NCI-H2196 treated with DMSO at 0.1 percent for 48 hours (cell line): ENCODE measurements at regions not wholly inside any gene's neighbourhood (a gene's known extent, or its start where the extent isn't known, plus 50 kb on each side); places are given as distances from the start of the nearest gene placed in this dataset.
"Not testable (repeated sequence)": the region's sequence is repeated elsewhere in the genome, so short reads cannot be mapped to it uniquely, and the experiment has no call there.

Source experiments
- DNase-seq: peaks from one replicate; lab custom pipeline; 2025; ENCODE audit not compliant: unreplicated experiment; lab: John Stamatoyannopoulos, UW

DNA sequence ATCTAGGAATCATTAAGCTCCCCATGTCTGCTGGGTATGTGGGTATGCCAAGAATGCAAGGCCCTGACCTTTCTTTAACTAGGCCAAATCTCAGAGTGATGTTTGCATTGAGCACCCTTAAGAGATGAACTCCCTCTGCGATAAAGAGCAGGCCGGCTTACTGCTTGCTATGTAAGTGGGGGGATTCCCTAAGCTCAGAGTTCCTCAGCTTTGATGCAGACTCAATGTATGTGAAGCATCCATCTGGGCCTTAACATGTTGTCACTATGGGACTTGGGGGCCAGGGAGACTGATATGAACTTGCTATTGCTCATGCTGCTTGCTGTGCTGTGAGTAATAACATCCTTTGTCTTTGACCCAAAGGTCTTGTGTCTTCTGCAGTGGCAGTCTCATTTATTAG, 149.7 kb downstream of the C12orf75 start:
- DNase-seq = no peak

GRCh38 chr12:105481392-105482300, 151.2 kb downstream of the C12orf75 start:
- DNase-seq = no peak

GRCh38 chr12:105482951-105483350, 152.5 kb downstream of the C12orf75 start:
- DNase-seq = no peak

DNA sequence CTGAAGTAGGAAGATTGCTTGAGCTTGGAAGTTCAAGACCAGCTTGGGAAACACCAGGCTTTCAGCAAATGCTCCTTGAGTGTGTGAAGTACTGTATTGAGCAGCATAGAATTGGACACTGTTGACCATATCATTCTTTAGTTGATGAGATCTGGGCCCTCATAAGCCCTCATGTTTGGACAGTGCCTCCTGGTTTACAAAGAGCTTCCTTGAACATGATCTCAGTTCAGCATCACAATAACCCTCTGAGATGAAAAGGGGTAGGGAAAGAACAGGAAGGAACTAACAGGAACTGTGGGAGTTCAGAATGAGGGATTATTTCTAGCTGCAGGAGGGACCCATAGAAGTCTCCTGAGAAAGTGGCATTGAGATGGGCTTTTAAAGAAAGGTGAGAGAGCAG, 153.2 kb downstream of the C12orf75 start:
- no peak for DNase-seq

GRCh38 chr12:105485321-105485910, 154.9 kb downstream of the C12orf75 start:
- no peak for DNase-seq

- no peak for DNase-seq
Observed at GRCh38 chr12:105485921-105486320, 155.4 kb downstream of the C12orf75 start.

- DNase-seq = no peak
Observed at GRCh38 chr12:105487963-105488362, 157.5 kb downstream of the C12orf75 start.

DNA sequence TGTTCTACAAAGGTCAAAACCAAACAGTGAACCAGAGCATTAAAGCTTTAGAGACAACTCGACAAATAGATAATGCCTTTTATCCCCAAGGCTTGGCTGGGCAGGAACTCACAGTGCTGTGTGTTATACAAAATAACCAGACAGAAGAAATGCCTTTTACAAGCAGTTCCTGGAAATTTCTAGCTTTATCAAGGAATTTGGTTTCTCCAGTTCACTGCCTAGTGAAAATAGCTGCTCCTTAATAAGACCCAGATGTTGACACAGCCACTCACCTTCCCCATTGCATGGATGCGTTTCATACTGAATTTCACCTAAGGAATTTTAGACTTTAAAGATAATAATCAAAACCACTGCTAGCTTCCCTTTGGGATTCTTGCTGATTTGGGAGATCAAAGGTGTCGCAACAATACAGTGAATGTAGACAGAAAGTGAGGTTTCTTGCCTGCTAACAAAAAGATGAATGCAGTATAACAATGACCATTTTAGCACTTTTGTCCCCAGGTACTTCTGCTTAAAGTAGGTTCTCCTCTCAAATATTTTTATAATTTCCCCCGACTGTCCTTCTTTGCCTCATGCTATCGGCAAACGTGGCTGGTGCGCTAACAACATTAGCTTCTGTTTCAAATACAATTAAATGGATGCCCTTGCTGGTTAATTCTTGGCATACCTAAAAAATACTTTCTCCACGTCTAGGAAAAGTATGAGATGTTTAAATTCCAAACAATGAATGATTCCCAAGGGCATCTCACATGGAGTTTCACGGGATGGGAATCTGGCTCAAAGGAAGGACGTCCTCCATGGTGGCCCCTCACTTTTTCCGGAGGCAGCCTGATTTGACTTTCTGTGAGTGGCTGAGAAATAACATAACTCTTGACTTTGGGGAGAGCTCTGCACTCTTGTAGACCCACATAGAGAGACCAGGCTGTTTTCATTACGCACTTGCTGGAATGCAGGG, 162.4 kb downstream of the C12orf75 start:
- no peak for DNase-seq

DNA sequence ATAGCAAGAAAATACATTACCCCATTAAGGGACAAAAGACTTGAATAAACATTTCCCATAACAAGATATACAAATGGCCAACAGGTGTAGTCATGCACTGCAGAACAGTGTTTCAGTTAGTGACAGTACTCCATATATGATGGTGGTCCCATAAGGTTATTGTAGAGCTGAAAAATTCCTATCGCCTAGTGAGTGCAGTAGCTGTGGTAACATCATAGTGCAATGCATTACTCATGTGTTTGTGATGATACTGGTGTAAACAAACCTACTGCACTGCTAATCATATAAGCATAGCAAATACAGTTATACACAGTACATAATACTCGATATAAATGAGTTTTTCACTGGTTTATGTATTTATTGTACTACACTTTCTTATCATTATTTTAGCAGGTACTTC, 168.7 kb downstream of the C12orf75 start:
- DNase-seq = no peak

DNA sequence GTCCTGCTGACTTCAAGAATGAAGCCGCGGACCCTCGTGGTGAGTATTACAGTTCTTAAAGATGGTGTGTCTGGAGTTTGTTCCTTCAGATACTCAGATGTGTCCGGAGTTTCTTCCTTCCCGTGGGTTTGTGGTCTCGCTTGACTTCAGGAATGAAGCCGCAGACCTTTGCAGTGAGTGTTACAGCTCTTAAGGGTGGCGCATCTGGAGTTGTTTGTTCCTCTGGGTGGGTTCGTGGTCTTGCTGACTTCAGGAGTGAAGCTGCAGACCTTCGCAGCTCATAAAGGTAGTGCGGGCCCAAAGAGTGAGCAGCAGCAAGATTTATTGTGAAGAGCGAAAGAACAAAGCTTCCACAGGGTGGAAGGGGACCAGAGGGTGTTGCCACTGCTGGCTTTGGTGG, 170.2 kb downstream of the C12orf75 start:
- DNase-seq = not testable (repeated sequence)

DNA sequence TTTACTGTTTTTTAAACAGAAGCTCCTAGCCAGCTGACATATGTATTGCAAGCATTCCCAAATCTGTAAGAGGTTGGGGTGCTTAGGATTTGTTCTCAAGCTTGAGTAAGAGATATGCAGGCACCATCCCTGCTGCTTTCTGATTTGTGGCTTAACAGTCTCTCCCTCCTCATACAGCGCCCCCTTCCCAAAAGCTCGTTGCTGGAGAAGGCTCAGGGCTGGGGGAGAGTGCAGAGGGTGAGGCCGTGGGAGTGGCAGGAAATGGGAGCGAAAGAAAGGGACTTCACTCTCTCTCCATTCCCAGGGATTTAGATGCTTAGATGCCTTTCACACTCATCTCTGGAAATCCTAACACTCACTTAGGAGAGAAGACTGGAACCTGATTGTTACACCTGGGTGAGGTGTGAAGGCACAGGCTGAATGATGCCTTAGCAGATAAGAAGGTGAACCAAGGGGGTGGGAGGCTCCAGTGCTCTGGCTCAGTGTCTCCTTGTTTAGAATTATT, 172.0 kb downstream of the C12orf75 start:
- DNase-seq = no peak

GRCh38 chr12:105503619-105504018, 173.1 kb downstream of the C12orf75 start:
- no peak for DNase-seq

DNA sequence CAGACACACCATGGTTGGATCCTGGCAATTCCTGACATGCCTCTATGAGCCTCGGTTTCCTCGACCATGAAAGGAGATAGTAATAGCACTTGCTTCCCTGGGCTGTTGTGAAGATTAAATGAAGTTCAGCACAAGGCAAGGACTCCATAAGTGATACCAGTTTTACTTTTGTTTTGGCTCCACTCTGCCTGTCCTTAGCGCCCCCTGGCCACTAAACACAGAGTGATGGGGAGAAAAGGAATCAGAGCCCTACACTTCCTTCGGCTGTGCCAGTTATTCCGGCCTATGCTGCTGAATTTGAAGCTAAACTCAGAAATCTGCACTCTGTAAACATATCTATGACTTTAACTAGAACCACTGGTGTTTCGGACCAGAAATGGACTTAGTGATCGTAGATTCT, 173.8 kb downstream of the C12orf75 start:
- no peak for DNase-seq

- DNase-seq = no peak
Observed at GRCh38 chr12:105506678-105507310, 176.3 kb downstream of the C12orf75 start.

DNA sequence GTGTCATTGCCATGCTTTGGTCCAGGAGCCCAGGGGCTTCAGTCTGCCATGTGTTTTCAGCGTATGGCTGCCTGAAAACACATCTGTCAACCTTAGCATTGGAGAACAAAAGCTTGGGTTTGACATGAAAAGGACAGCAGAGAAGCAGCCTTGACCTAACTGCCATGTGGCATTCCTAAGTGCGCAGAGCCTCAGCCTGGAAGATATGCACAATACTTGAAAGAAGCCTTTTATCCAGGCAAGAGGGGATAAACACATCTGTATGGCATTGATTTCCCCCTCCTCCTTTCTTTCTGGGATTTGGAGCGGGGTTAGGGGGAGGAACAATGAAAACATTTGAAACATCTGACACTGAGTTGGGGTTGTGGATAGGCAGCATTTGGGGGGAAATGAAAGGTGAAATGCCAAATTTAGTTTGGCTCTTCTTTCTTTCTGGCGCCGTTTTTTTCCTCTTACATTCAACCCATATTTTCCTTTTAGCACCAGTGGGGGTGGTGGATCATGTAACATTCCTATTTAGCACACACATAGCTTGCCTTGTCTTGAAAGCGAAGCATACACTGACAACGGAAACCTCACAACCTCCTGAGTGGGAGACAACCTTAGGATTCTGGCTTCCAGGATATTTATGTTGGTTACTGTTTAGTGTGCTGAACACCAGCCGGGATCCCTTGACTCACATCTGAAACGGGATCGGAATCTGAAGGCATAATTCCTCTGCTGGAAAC, 177.0 kb downstream of the C12orf75 start:
- no peak for DNase-seq

- no peak for DNase-seq
Observed at GRCh38 chr12:105508096-105508495, 177.6 kb downstream of the C12orf75 start.

GRCh38 chr12:105510526-105510925, 180.0 kb downstream of the C12orf75 start:
- DNase-seq = no peak

GRCh38 chr12:105512861-105513260, 182.4 kb downstream of the C12orf75 start:
- not testable (repeated sequence) for DNase-seq

DNA sequence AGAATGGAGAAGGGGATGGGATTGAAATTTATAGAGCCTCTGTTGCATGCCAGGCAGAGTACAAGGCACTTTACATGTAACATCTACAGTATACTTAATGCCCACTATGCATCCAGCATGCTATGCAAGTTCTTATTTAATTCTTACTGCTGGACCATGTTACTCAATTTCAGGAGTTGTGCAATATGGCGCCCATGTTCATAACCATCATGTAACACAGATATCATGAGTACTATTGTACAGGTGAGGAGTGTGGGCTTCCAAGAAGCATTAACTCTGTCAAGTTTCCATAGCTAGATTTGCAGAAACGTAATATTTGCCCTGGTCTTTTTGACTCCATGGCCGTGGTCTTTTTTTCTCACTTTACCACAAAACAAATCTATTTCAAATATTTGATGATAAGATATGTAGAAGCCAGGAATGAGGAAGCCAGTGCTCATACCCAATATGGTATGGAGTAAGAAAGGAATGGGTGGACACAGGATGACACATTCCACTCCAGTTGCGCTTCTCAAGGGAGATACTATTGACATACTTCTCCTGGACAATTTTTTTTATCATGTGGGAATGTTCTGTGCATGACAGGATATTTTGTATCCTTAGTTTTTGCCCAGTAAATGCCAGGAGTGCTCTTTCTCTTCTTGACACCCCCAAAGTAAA, 191.8 kb downstream of the C12orf75 start:
- no peak for DNase-seq
